ENCODE measurements at regions not wholly inside any gene's neighbourhood (a gene's known extent, or its start where the extent isn't known, plus 50 kb on each side); places are given as distances from the start of the nearest gene placed in this dataset.

- TF ChIP-seq CTCF (IDR thresholded peaks at IDR 0.05; ENCODE audit: control extremely low read depth in 1 of 3, insufficient read depth in 1 of 3, low read depth in 1 of 3, low read length in 3 of 3), result no peak
- no peak for TF ChIP-seq TAF1 (IDR thresholded peaks at IDR 0.05; ENCODE audit: low read depth, low read length)
- no peak for TF ChIP-seq EGR1 (IDR thresholded peaks at IDR 0.05; ENCODE audit: borderline replicate concordance, low read depth, low read length)
- no peak for TF ChIP-seq POLR2A (IDR thresholded peaks at IDR 0.05; ENCODE audit: control extremely low read depth in 1 of 2, low read depth in 2 of 2, low read length in 2 of 2)
- no peak for TF ChIP-seq CBX8 (IDR thresholded peaks at IDR 0.05; ENCODE audit: borderline replicate concordance, low read depth, low read length)
These were observed 81.5 kb upstream of the F9 start for GRCh38 chrX:139448996-139449395.
